IMR-90 (cell line): ENCODE measurements at regions not wholly inside any gene's neighbourhood (a gene's known extent, or its start where the extent isn't known, plus 50 kb on each side); places are given as distances from the start of the nearest gene placed in this dataset.

Experiments used
- ATAC-seq: fragments of 200-7000 bp; cut with Tn5 transposase; 2 replicates; pipeline ENCODE4 v1.9.1; 2020; ENCODE audit warnings: low read depth, mild to moderate bottlenecking, moderate library complexity
- BruUV-seq: library from RNA; stranded (reverse); fragments of 400-500 nt; replicated peaks from 2 replicates; lab custom pipeline; 2021; lab: Mats Ljungman, UMichigan
- CTCF ChIA-PET: fragments of 300-600 bp; formaldehyde crosslinking; extraction: SDS; loops from one replicate; lab custom pipeline; 2021; ENCODE audit warnings: antibody characterized with exemption; lab: Yijun Ruan, JAX
- POLR2A ChIA-PET: fragments of 300-600 bp; sonication (Branson Sonifier 250); formaldehyde crosslinking; loops from one replicate; lab custom pipeline; 2022; ENCODE audit warnings: antibody characterized with exemption; ENCODE audit not compliant: unreplicated experiment; lab: Charles Lee
- DNase-seq: peaks from one replicate; pipeline ENCODE4 v3.0.0; 2013
- H2AFZ ChIP-seq: replicated peaks from 2 replicates; pipeline ENCODE3; 2013; ENCODE audit warnings: low read length, mild to moderate bottlenecking; ENCODE audit not compliant: poor library complexity
- H2AK5ac ChIP-seq: 2 replicates; pipeline ENCODE4 v1.6.1; 2013; ENCODE audit warnings: low read depth, low read length, inconsistent platforms
- H2AK9ac ChIP-seq: replicated peaks from 2 replicates; pipeline ENCODE3; 2013; ENCODE audit warnings: mild to moderate bottlenecking, low read depth, low read length, moderate library complexity; ENCODE audit not compliant: poor library complexity
- H2BK120ac ChIP-seq: 2 replicates; pipeline ENCODE4 v1.6.1; 2013; ENCODE audit warnings: low read depth, low read length, inconsistent platforms
- H2BK15ac ChIP-seq: 3 replicates; pipeline ENCODE4 v1.6.1; 2013; ENCODE audit warnings: low read depth, low read length, inconsistent platforms
- H2BK20ac ChIP-seq: 2 replicates; pipeline ENCODE4 v1.6.1; 2013; ENCODE audit warnings: low read depth, mild to moderate bottlenecking, inconsistent platforms, low read length, moderate library complexity
- H2BK5ac ChIP-seq: 2 replicates; pipeline ENCODE4 v1.6.1; 2013; ENCODE audit warnings: mild to moderate bottlenecking, low read depth, low read length, inconsistent platforms; ENCODE audit not compliant: poor library complexity, severe bottlenecking
- H3K14ac ChIP-seq: replicated peaks from 2 replicates; pipeline ENCODE4 v1.6.1; 2013; ENCODE audit warnings: low read depth, low read length, inconsistent platforms
- H3K18ac ChIP-seq: 2 replicates; pipeline ENCODE4 v1.6.1; 2013; ENCODE audit warnings: low read depth, low read length, control low read depth
- H3K23ac ChIP-seq: 2 replicates; pipeline ENCODE4 v1.6.1; 2013; ENCODE audit warnings: low read depth, low read length, inconsistent platforms
- H3K27ac ChIP-seq: 2 replicates; pipeline ENCODE4 v1.5.1; 2013; ENCODE audit warnings: mild to moderate bottlenecking, control low read depth, low read length; ENCODE audit not compliant: insufficient read depth
- H3K27me3 ChIP-seq: 2 replicates; pipeline ENCODE4 v1.6.1; 2013; ENCODE audit warnings: low read length; ENCODE audit not compliant: control insufficient read depth, insufficient read depth
- H3K36me3 ChIP-seq: 2 replicates; pipeline ENCODE4 v1.6.1; 2013; ENCODE audit warnings: low read length, mixed read lengths; ENCODE audit not compliant: control insufficient read depth, insufficient read depth
- H3K4ac ChIP-seq: 2 replicates; pipeline ENCODE4 v1.6.1; 2013; ENCODE audit warnings: low read depth, low read length, inconsistent platforms
- H3K4me1 ChIP-seq: 2 replicates; pipeline ENCODE4 v1.6.1; 2013; ENCODE audit warnings: low read length, mixed read lengths; ENCODE audit not compliant: control insufficient read depth, insufficient read depth
- H3K4me2 ChIP-seq: 2 replicates; pipeline ENCODE4 v1.6.1; 2013; ENCODE audit warnings: low read depth, mild to moderate bottlenecking, control low read depth, low read length, moderate library complexity
- H3K4me3 ChIP-seq: 2 replicates; pipeline ENCODE4 v1.5.1; 2013; ENCODE audit warnings: low read depth, mild to moderate bottlenecking, control low read depth, low read length, moderate library complexity; ENCODE audit not compliant: insufficient read depth
- H3K56ac ChIP-seq: 2 replicates; pipeline ENCODE4 v1.6.1; 2013; ENCODE audit warnings: low read length, inconsistent platforms; ENCODE audit not compliant: insufficient read depth; ENCODE audit errors: extremely low read depth
- H3K79me1 ChIP-seq, 2 experiments: 2 replicates each; pipeline ENCODE4 v1.6.1; 2013; ENCODE audit warnings: low read length in 2 of 2, inconsistent platforms in 1 of 2, low read depth in 1 of 2
- H3K9ac ChIP-seq: 2 replicates; pipeline ENCODE4 v1.6.1; 2013; ENCODE audit warnings: low read depth, low read length, control low read depth
- H3K9me1 ChIP-seq: 2 replicates; pipeline ENCODE4 v1.6.1; 2013; ENCODE audit warnings: low read length, inconsistent platforms; ENCODE audit not compliant: insufficient read depth
- H3K9me3 ChIP-seq: 2 replicates; pipeline ENCODE4 v1.6.1; 2013; ENCODE audit warnings: low read length; ENCODE audit not compliant: control insufficient read depth, insufficient read depth
- H4K20me1 ChIP-seq: 2 replicates; pipeline ENCODE4 v1.6.1; 2013; ENCODE audit warnings: low read length, inconsistent platforms; ENCODE audit not compliant: insufficient read depth
- H4K5ac ChIP-seq: 2 replicates; pipeline ENCODE4 v1.6.1; 2013; ENCODE audit warnings: mild to moderate bottlenecking, low read depth, low read length, control low read depth
- H4K8ac ChIP-seq, 2 experiments: 2 replicates each; pipeline ENCODE4 v1.6.1; 2013; ENCODE audit warnings: low read depth in 2 of 2, low read length in 2 of 2, control low read depth in 1 of 2, inconsistent platforms in 1 of 2
- H4K91ac ChIP-seq: 2 replicates; pipeline ENCODE4 v1.6.1; 2013; ENCODE audit warnings: low read depth, low read length, inconsistent platforms; ENCODE audit not compliant: insufficient read depth
- POLR2A ChIP-seq: IDR thresholded peaks from 2 replicates; pipeline ENCODE4 v1.6.1; 2012; ENCODE audit warnings: mild to moderate bottlenecking, low read depth, low read length
- WGBS, 2 experiments: methylation state at CpG; one replicate each; pipeline versions ENCODE4 v1.1.5 to v1.1.7; 2013; ENCODE audit warnings: missing lambda C conversion rate in 2 of 2; ENCODE audit not compliant: insufficient read length in 1 of 2; ENCODE audit errors: extremely low coverage in 2 of 2; 5-methylcytosine and 5-hydroxymethylcytosine counted together
- dilution Hi-C: fragments of 300-500 bp; cut with HindIII; formaldehyde crosslinking; loops from one replicate; pipeline ENCODE4 v1.14.3; 2018; ENCODE audit warnings: low sequenced_read_pairs; ENCODE audit not compliant: unreplicated experiment
- in situ Hi-C: fragments of 300-500 bp; cut with MboI; formaldehyde crosslinking; loops from 3 replicates; pipeline ENCODE4 v1.14.3; 2019; ENCODE audit warnings: low sequenced_read_pairs, inconsistent platforms, mixed read lengths
- intact Hi-C: fragments of 100-400 bp; cut with micrococcal nuclease; formaldehyde crosslinking; loops from 2 replicates; pipeline ENCODE4 v1.10.0; 2022

GRCh38 chr7:70953796-70954195, 178.1 kb upstream of the GALNT17 start:
- POLR2A ChIA-PET: no interaction called here
- intact Hi-C loops: no loop called here
- BruUV-seq: no TSS peak

More at GRCh38 chr7:70953796-70954195, 178.1 kb upstream of the GALNT17 start:
- no peak overlapping the region for H4K5ac ChIP-seq
- no peak overlapping the region for H2AFZ ChIP-seq
- H4K20me1 ChIP-seq: no peaks in the 10 kb centered on the region
- no peak for ATAC-seq
- H3K4me3 ChIP-seq: no peak overlapping the region
- H3K27me3 ChIP-seq: no peaks in the 10 kb centered on the region
- H3K9ac ChIP-seq: no peak overlapping the region
- dilution Hi-C loops: no loop called here
- H3K4ac ChIP-seq: no peak overlapping the region
- in situ Hi-C loops: no loop called here
- no peak for TF ChIP-seq POLR2A
- no peaks in the 10 kb centered on the region for H3K79me1 ChIP-seq
- no CpG with 5 or more reads among the region's 6 CpGs for WGBS, 2 experiments
- H2AK5ac ChIP-seq: no peak overlapping the region
- no peak overlapping the region for H3K18ac ChIP-seq
- no peak overlapping the region for H2BK15ac ChIP-seq
- H3K9me3 ChIP-seq: peaks cover 15% of the 10 kb centered on the region
- no peak overlapping the region for H4K8ac ChIP-seq
- no peaks in the 10 kb centered on the region for H3K9me1 ChIP-seq
- no peak overlapping the region for H2BK120ac ChIP-seq
- H3K4me2 ChIP-seq: no peak overlapping the region
- no peaks in the 10 kb centered on the region for H3K4me1 ChIP-seq
- no peak overlapping the region for H2BK20ac ChIP-seq
- H3K14ac ChIP-seq: no peak overlapping the region
- H2BK5ac ChIP-seq: no peak overlapping the region
- no peaks in the 10 kb centered on the region for H3K36me3 ChIP-seq
- DNase-seq: no peak
- CTCF ChIA-PET: no interaction called here
- H2AK9ac ChIP-seq: no peak overlapping the region
- H3K23ac ChIP-seq: no peak overlapping the region
- no peak overlapping the region for H4K91ac ChIP-seq
- no peak overlapping the region for H3K56ac ChIP-seq
- H3K27ac ChIP-seq: no peak overlapping the region
